ENCODE measurements at regions not wholly inside any gene's neighbourhood (a gene's known extent, or its start where the extent isn't known, plus 50 kb on each side); places are given as distances from the start of the nearest gene placed in this dataset.
"Not testable (repeated sequence)": the region's sequence is repeated elsewhere in the genome, so short reads cannot be mapped to it uniquely, and the experiment has no call there.

- DNase-seq = no peak
Observed at GRCh38 chr16:75837681-75838080, 111.4 kb upstream of the CPHXL start.

- DNase-seq = no peak
Observed at GRCh38 chr16:75841517-75841916, 115.2 kb upstream of the CPHXL start.

GRCh38 chr16:75847172-75847571 is 120.9 kb upstream of the CPHXL start:
- DNase-seq = no peak

- no peak for DNase-seq
Observed at GRCh38 chr16:75854152-75854551, 127.9 kb upstream of the CPHXL start.

GRCh38 chr16:75860326-75861053 is 134.2 kb upstream of the CPHXL start:
- DNase-seq = no peak

- no peak for DNase-seq
Observed at GRCh38 chr16:75861311-75862097, 135.2 kb upstream of the CPHXL start.

GRCh38 chr16:75862098-75862386 is 135.8 kb upstream of the CPHXL start:
- DNase-seq = no peak

- no peak for DNase-seq
Observed at GRCh38 chr16:75864243-75864642, 138.0 kb upstream of the CPHXL start.

- no peak for DNase-seq
Observed at GRCh38 chr16:75865736-75866135, 139.4 kb upstream of the CPHXL start.

- no peak for DNase-seq
Observed at GRCh38 chr16:75868636-75869632, 142.6 kb upstream of the CPHXL start.

- DNase-seq = not testable (repeated sequence)
Observed at GRCh38 chr16:75881280-75881679, 155.0 kb upstream of the CPHXL start.

- no peak for DNase-seq
Observed at GRCh38 chr16:75899163-75899562, 172.9 kb upstream of the CPHXL start.

GRCh38 chr16:75908331-75909117 is 182.2 kb upstream of the CPHXL start:
- DNase-seq = no peak

- DNase-seq = no peak
Observed at GRCh38 chr16:75909746-75910145, 183.5 kb upstream of the CPHXL start.

GRCh38 chr16:75911896-75912295 is 185.6 kb upstream of the CPHXL start:
- no peak for DNase-seq

- DNase-seq = no peak
Observed at GRCh38 chr16:75913958-75914357, 187.7 kb upstream of the CPHXL start.

GRCh38 chr16:75916451-75916850 is 190.2 kb upstream of the CPHXL start:
- no peak for DNase-seq

- no peak for DNase-seq
Observed at GRCh38 chr16:75918109-75918508, 191.8 kb upstream of the CPHXL start.

- DNase-seq = no peak
Observed at GRCh38 chr16:75919664-75920063, 193.4 kb upstream of the CPHXL start.

GRCh38 chr16:75921281-75921680 is 195.0 kb upstream of the CPHXL start:
- DNase-seq = no peak

- DNase-seq = no peak
Observed at GRCh38 chr16:75922250-75922649, 196.0 kb upstream of the CPHXL start.

- no peak for DNase-seq
Observed at GRCh38 chr16:75924397-75924796, 198.1 kb upstream of the CPHXL start.

All from dermis blood vessel endothelial cell (primary cell).